Lung (tissue), 11 donors: ENCODE measurements at regions not wholly inside any gene's neighbourhood (a gene's known extent, or its start where the extent isn't known, plus 50 kb on each side); places are given as distances from the start of the nearest gene placed in this dataset.

Experiments
- ATAC-seq: fragments of 200-7000 bp; cut with Tn5 transposase; one replicate; pipeline ENCODE4 v1.9.1; 2020; ENCODE audit warnings: moderate number of reproducible peaks; ENCODE audit not compliant: insufficient read depth, low FRiP score
- DNase-seq, 3 donors: peaks; one replicate each; pipeline ENCODE4 v3.0.0-alpha.2; 2013 to 2017
- H3K27ac ChIP-seq, 2 donors: one replicate each; pipeline ENCODE4 v1.5.1; 2013; ENCODE audit warnings: mild to moderate bottlenecking in 2 of 2, moderate library complexity in 2 of 2, control low read depth in 1 of 2, inconsistent platforms in 1 of 2, low read depth in 1 of 2, low read length in 1 of 2
- H3K27me3 ChIP-seq, 3 donors: one replicate each; pipeline ENCODE4 v1.5.1; 2013; ENCODE audit warnings: low read length in 2 of 3; ENCODE audit not compliant: control insufficient read depth in 3 of 3, insufficient read depth in 3 of 3
- H3K36me3 ChIP-seq, 4 donors: one replicate each; pipeline ENCODE4 v1.5.1; 2013; ENCODE audit warnings: low read length in 4 of 4, mild to moderate bottlenecking in 1 of 4, moderate library complexity in 1 of 4; ENCODE audit not compliant: control insufficient read depth in 4 of 4, insufficient read depth in 4 of 4
- H3K4me1 ChIP-seq, 5 donors: one replicate each; pipeline ENCODE4 v1.5.1; 2013; ENCODE audit warnings: low read length in 5 of 5, mild to moderate bottlenecking in 2 of 5, moderate library complexity in 1 of 5; ENCODE audit not compliant: control insufficient read depth in 5 of 5, insufficient read depth in 5 of 5
- H3K4me3 ChIP-seq: one replicate; pipeline ENCODE4 v1.5.1; 2013; ENCODE audit warnings: mild to moderate bottlenecking, control low read depth, moderate library complexity
- H3K9ac ChIP-seq, 2 donors: one replicate each; pipeline ENCODE4 v1.5.1; 2013; ENCODE audit warnings: low read length in 2 of 2, control low read depth in 1 of 2; ENCODE audit not compliant: insufficient read depth in 1 of 2
- H3K9me3 ChIP-seq, 4 donors: one replicate each; pipeline ENCODE4 v1.5.1; 2013; ENCODE audit warnings: low read length in 3 of 4, mild to moderate bottlenecking in 1 of 4, moderate library complexity in 1 of 4; ENCODE audit not compliant: control insufficient read depth in 4 of 4, insufficient read depth in 3 of 4
- WGBS, 2 donors: extraction: QIAGEN DNeasy Blood & Tissue Kit; methylation state at CpG; one replicate each; pipeline ENCODE4 v1.1.7; 2013; 5-methylcytosine and 5-hydroxymethylcytosine counted together
- TF ChIP-seq, protein P1 (sequence below): IDR thresholded peaks from 2 replicates; pipeline ENCODE4 v1.5.1; 2012; ENCODE audit warnings: mild to moderate bottlenecking; ENCODE audit errors: control extremely low read depth, extremely low read depth
- donor health status: control.
- donor health status: control.
- donor health status: Bipolar disorder and iron deficiency.
- donor health status: healthy.
- donor health status: DM: yes; HTN: yes; CAD: no.

DNA sequence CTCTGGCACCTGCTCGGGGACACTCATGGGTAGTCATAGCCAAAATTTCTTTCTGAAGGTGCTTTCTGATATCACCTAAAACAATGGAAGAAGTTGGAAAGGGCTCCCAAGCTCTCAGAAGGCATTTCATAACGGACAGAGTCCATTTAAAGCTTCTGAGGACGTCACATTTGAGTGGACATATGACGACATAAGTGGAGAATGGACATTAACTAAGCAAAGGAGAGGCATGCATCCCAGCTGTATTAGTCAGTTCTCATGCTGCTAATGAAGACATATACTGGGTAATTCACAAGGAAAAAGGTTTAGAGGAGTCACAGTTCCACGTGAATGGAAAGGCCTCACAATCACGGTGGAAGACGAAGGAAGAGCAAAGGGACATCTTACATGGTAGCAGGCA is 260.2 kb upstream of the DYNLRB2 start:
- ATAC-seq (no peak), DNase-seq (no peak)
- TF ChIP-seq, protein P1, sequence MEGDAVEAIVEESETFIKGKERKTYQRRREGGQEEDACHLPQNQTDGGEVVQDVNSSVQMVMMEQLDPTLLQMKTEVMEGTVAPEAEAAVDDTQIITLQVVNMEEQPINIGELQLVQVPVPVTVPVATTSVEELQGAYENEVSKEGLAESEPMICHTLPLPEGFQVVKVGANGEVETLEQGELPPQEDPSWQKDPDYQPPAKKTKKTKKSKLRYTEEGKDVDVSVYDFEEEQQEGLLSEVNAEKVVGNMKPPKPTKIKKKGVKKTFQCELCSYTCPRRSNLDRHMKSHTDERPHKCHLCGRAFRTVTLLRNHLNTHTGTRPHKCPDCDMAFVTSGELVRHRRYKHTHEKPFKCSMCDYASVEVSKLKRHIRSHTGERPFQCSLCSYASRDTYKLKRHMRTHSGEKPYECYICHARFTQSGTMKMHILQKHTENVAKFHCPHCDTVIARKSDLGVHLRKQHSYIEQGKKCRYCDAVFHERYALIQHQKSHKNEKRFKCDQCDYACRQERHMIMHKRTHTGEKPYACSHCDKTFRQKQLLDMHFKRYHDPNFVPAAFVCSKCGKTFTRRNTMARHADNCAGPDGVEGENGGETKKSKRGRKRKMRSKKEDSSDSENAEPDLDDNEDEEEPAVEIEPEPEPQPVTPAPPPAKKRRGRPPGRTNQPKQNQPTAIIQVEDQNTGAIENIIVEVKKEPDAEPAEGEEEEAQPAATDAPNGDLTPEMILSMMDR = no peak
- Histone ChIP-seq H3K4me3 (no peak overlapping the region), H3K4me1 (no peaks in the 10 kb centered on the region), H3K27me3 (no peaks in the 10 kb centered on the region), H3K27ac (no peak overlapping the region), H3K36me3 (no peaks in the 10 kb centered on the region), H3K9ac (no peak overlapping the region), H3K9me3 (no peaks in the 10 kb centered on the region)
- 88 to 90% methylated on average over 7 of the region's 7 CpGs for WGBS, 2 donors

GRCh38 chr16:80279656-80280055 is 261.1 kb upstream of the DYNLRB2 start:
- Histone ChIP-seq H3K9me3 (no peaks in the 10 kb centered on the region), H3K4me3 (no peak overlapping the region), H3K4me1 (no peaks in the 10 kb centered on the region), H3K27me3 (no peaks in the 10 kb centered on the region), H3K9ac (no peak overlapping the region), H3K27ac (no peak overlapping the region), H3K36me3 (no peaks in the 10 kb centered on the region)
- TF ChIP-seq, protein P1 = no peak
- WGBS, 2 donors = 81 to 94% methylated on average over 4 of the region's 4 CpGs
- ATAC-seq (no peak), DNase-seq (no peak)

DNA sequence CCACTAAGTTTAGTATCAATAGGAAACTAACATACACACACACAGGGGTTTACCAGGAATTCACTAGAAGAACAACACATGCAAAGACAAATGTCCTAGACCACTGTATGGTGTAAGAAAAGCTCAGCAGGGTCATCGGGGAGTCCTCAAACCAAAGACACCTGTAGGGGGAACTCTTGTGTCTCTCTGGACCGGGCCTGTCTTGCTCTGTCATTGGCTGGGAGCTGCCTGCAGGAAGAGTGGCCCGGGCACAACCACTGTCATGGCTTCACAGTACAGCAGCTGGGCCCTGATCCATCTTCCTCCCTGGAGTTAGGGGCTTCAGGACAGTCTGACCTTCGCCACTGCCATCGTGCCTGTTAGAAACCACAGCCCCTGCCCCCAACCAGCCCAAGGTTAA is 263.6 kb upstream of the DYNLRB2 start:
- TF ChIP-seq, protein P1 = no peak
- 50 to 62% methylated on average over 5 of the region's 5 CpGs for WGBS, 2 donors
- no peak for ATAC-seq

GRCh38 chr16:80274576-80275191 is 266.1 kb upstream of the DYNLRB2 start:
- H3K4me1 ChIP-seq = no peaks in the 10 kb centered on the region
- H3K27ac ChIP-seq = no peak overlapping the region
- TF ChIP-seq, protein P1 = no peak
- no peaks in the 10 kb centered on the region for H3K27me3 ChIP-seq
- no peaks in the 10 kb centered on the region for H3K36me3 ChIP-seq
- H3K9me3 ChIP-seq = peaks cover 0 to 1% (median 0%) of the 10 kb centered on the region in 4 donors
- no peak overlapping the region for H3K4me3 ChIP-seq
- DNase-seq (no peak), ATAC-seq (no peak)
- 81 to 94% methylated on average over 4 of the region's 4 CpGs for WGBS, 2 donors
- H3K9ac ChIP-seq = no peak overlapping the region

More for the DNA sequence above, 263.6 kb upstream of the DYNLRB2 start:
- H3K27ac ChIP-seq = no peak overlapping the region
- no peaks in the 10 kb centered on the region for H3K4me1 ChIP-seq
- H3K27me3 ChIP-seq = no peaks in the 10 kb centered on the region
- no peak overlapping the region for H3K4me3 ChIP-seq
- no peaks in the 10 kb centered on the region for H3K36me3 ChIP-seq
- H3K9ac ChIP-seq = no peak overlapping the region
- DNase-seq = no peak
- H3K9me3 ChIP-seq = no peaks in the 10 kb centered on the region
